ENCODE measurements at regions not wholly inside any gene's neighbourhood (a gene's known extent, or its start where the extent isn't known, plus 50 kb on each side); places are given as distances from the start of the nearest gene placed in this dataset.

GRCh38 chr5:12315461-12315860 lies 411.2 kb upstream of the CTNND2 start:
- H3K27ac Mint-ChIP-seq: no peak overlapping the region
- ChIA-PET POLR2A (no interaction called here), CTCF (no interaction called here)
- H3K9me3 Mint-ChIP-seq: no peaks in the 10 kb centered on the region
- DNase-seq: no peak
- no peaks in the 10 kb centered on the region for H3K36me3 Mint-ChIP-seq (ENCODE audit: low read depth)
- no peaks in the 10 kb centered on the region for H3K27me3 Mint-ChIP-seq
- no peak overlapping the region for H3K4me3 Mint-ChIP-seq
- H3K4me1 Mint-ChIP-seq: no peaks in the 10 kb centered on the region

- Mint-ChIP-seq H3K4me3 (no peak overlapping the region), H3K27ac (no peak overlapping the region), H3K9me3 (peaks cover 3% of the 10 kb centered on the region), H3K27me3 (no peaks in the 10 kb centered on the region), H3K4me1 (no peaks in the 10 kb centered on the region), H3K36me3 (ENCODE audit: low read depth) (no peaks in the 10 kb centered on the region)
- no peak for DNase-seq
- ChIA-PET CTCF (no interaction called here), POLR2A (no interaction called here)
Measured at GRCh38 chr5:12313602-12314001, 409.4 kb upstream of the CTNND2 start.

- DNase-seq: no peak
Measured at GRCh38 chr5:12312343-12312742, 408.1 kb upstream of the CTNND2 start.

GRCh38 chr5:12294151-12294550 lies 389.9 kb upstream of the CTNND2 start:
- Mint-ChIP-seq H3K36me3 (ENCODE audit: low read depth) (no peaks in the 10 kb centered on the region), H3K4me3 (no peak overlapping the region), H3K9me3 (peaks cover 7% of the 10 kb centered on the region), H3K27me3 (no peaks in the 10 kb centered on the region), H3K27ac (no peak overlapping the region), H3K4me1 (no peaks in the 10 kb centered on the region)
- ChIA-PET POLR2A (no interaction called here), CTCF (no interaction called here)
- no peak for DNase-seq

More at GRCh38 chr5:12312343-12312742, 408.1 kb upstream of the CTNND2 start:
- H3K9me3 Mint-ChIP-seq: peaks cover 3% of the 10 kb centered on the region
- no peaks in the 10 kb centered on the region for H3K36me3 Mint-ChIP-seq (ENCODE audit: low read depth)
- H3K4me1 Mint-ChIP-seq: no peaks in the 10 kb centered on the region
- no peak overlapping the region for H3K27ac Mint-ChIP-seq
- CTCF ChIA-PET: no interaction called here
- POLR2A ChIA-PET: no interaction called here
- no peaks in the 10 kb centered on the region for H3K27me3 Mint-ChIP-seq
- no peak overlapping the region for H3K4me3 Mint-ChIP-seq

GRCh38 chr5:12292610-12293204 lies 388.5 kb upstream of the CTNND2 start:
- DNase-seq: no peak
- Mint-ChIP-seq H3K9me3 (peaks cover 2% of the 10 kb centered on the region), H3K27ac (no peak overlapping the region), H3K36me3 (ENCODE audit: low read depth) (no peaks in the 10 kb centered on the region), H3K4me3 (no peak overlapping the region), H3K4me1 (no peaks in the 10 kb centered on the region), H3K27me3 (no peaks in the 10 kb centered on the region)
- ChIA-PET POLR2A (no interaction called here), CTCF (no interaction called here)

GRCh38 chr5:12284604-12285003 lies 380.4 kb upstream of the CTNND2 start:
- Mint-ChIP-seq H3K27me3 (no peaks in the 10 kb centered on the region), H3K36me3 (ENCODE audit: low read depth) (no peaks in the 10 kb centered on the region), H3K4me3 (no peak overlapping the region), H3K27ac (no peak overlapping the region), H3K4me1 (no peaks in the 10 kb centered on the region), H3K9me3 (peaks cover 6% of the 10 kb centered on the region)
- ChIA-PET POLR2A (no interaction called here), CTCF (no interaction called here)
- DNase-seq: no peak

GRCh38 chr5:12277504-12278192 lies 373.4 kb upstream of the CTNND2 start:
- Mint-ChIP-seq H3K36me3 (ENCODE audit: low read depth) (no peaks in the 10 kb centered on the region), H3K4me1 (no peaks in the 10 kb centered on the region), H3K27me3 (no peaks in the 10 kb centered on the region), H3K4me3 (no peak overlapping the region), H3K27ac (no peak overlapping the region), H3K9me3 (peaks cover 9% of the 10 kb centered on the region)
- ChIA-PET POLR2A (no interaction called here), CTCF (no interaction called here)
- DNase-seq: no peak

GRCh38 chr5:12274236-12274635 lies 370.0 kb upstream of the CTNND2 start:
- H3K36me3 Mint-ChIP-seq (ENCODE audit: low read depth): no peaks in the 10 kb centered on the region
- H3K9me3 Mint-ChIP-seq: peaks cover 9% of the 10 kb centered on the region
- H3K4me1 Mint-ChIP-seq: no peaks in the 10 kb centered on the region
- CTCF ChIA-PET: no interaction called here
- H3K27me3 Mint-ChIP-seq: no peaks in the 10 kb centered on the region
- H3K27ac Mint-ChIP-seq: no peak overlapping the region
- H3K4me3 Mint-ChIP-seq: no peak overlapping the region
- no peak for DNase-seq
- POLR2A ChIA-PET: no interaction called here

GRCh38 chr5:12272389-12272788 lies 368.1 kb upstream of the CTNND2 start:
- Mint-ChIP-seq H3K9me3 (peaks cover 11% of the 10 kb centered on the region), H3K27ac (no peak overlapping the region), H3K36me3 (ENCODE audit: low read depth) (no peaks in the 10 kb centered on the region), H3K27me3 (no peaks in the 10 kb centered on the region), H3K4me1 (no peaks in the 10 kb centered on the region), H3K4me3 (no peak overlapping the region)
- DNase-seq: no peak
- ChIA-PET POLR2A (no interaction called here), CTCF (no interaction called here)

GRCh38 chr5:12270914-12271313 lies 366.7 kb upstream of the CTNND2 start:
- Mint-ChIP-seq H3K27ac (no peak overlapping the region), H3K27me3 (no peaks in the 10 kb centered on the region)

GRCh38 chr5:12269164-12269563 lies 364.9 kb upstream of the CTNND2 start:
- no peaks in the 10 kb centered on the region for H3K4me1 Mint-ChIP-seq
- H3K9me3 Mint-ChIP-seq: peaks cover 5% of the 10 kb centered on the region
- no peak overlapping the region for H3K4me3 Mint-ChIP-seq
- no peaks in the 10 kb centered on the region for H3K36me3 Mint-ChIP-seq (ENCODE audit: low read depth)
- no peaks in the 10 kb centered on the region for H3K27me3 Mint-ChIP-seq
- ChIA-PET POLR2A (no interaction called here), CTCF (no interaction called here)
- no peak overlapping the region for H3K27ac Mint-ChIP-seq
- DNase-seq: no peak

More at GRCh38 chr5:12270914-12271313, 366.7 kb upstream of the CTNND2 start:
- ChIA-PET POLR2A (no interaction called here), CTCF (no interaction called here)
- Mint-ChIP-seq H3K4me3 (no peak overlapping the region), H3K9me3 (peaks cover 5% of the 10 kb centered on the region), H3K36me3 (ENCODE audit: low read depth) (no peaks in the 10 kb centered on the region), H3K4me1 (no peaks in the 10 kb centered on the region)
- DNase-seq: no peak

- no peak for DNase-seq
- H3K36me3 Mint-ChIP-seq (ENCODE audit: low read depth): no peaks in the 10 kb centered on the region
- CTCF ChIA-PET: no interaction called here
- POLR2A ChIA-PET: no interaction called here
- peaks cover 6% of the 10 kb centered on the region for H3K9me3 Mint-ChIP-seq
- no peaks in the 10 kb centered on the region for H3K27me3 Mint-ChIP-seq
- no peak overlapping the region for H3K27ac Mint-ChIP-seq
- no peaks in the 10 kb centered on the region for H3K4me1 Mint-ChIP-seq
- no peak overlapping the region for H3K4me3 Mint-ChIP-seq
Measured at GRCh38 chr5:12258549-12258948, 354.3 kb upstream of the CTNND2 start.

GRCh38 chr5:12250454-12250853 lies 346.2 kb upstream of the CTNND2 start:
- Mint-ChIP-seq H3K27ac (no peak overlapping the region), H3K27me3 (no peaks in the 10 kb centered on the region), H3K36me3 (ENCODE audit: low read depth) (no peaks in the 10 kb centered on the region), H3K4me1 (no peaks in the 10 kb centered on the region), H3K9me3 (peaks cover 8% of the 10 kb centered on the region), H3K4me3 (no peak overlapping the region)
- CTCF ChIA-PET: no interaction called here
- POLR2A ChIA-PET: no interaction called here
- DNase-seq: no peak

- Mint-ChIP-seq H3K27me3 (no peaks in the 10 kb centered on the region), H3K9me3 (peaks cover 11% of the 10 kb centered on the region), H3K36me3 (ENCODE audit: low read depth) (no peaks in the 10 kb centered on the region), H3K4me3 (no peak overlapping the region), H3K27ac (no peak overlapping the region), H3K4me1 (no peaks in the 10 kb centered on the region)
- no peak for DNase-seq
- CTCF ChIA-PET: no interaction called here
- POLR2A ChIA-PET: no interaction called here
Measured at GRCh38 chr5:12248831-12249230, 344.6 kb upstream of the CTNND2 start.

All from activated CD4-positive, alpha-beta memory T cell treated with anti-CD3 and anti-CD28 coated beads, Interleukin-2, amount 10 ng/mL, durations not matched to agents 7 days and 5 days (primary cell).